Hematopoietic multipotent progenitor cell (in vitro differentiated cells): ENCODE measurements at regions not wholly inside any gene's neighbourhood (a gene's known extent, or its start where the extent isn't known, plus 50 kb on each side); places are given as distances from the start of the nearest gene placed in this dataset.

Source experiments
- DNase-seq, 3 donors: peaks; one replicate each; pipeline ENCODE4 v3.0.0-alpha.2; 2011 to 2015; ENCODE audit warnings: low read depth in 2 of 3, low spot score in 2 of 3

GRCh38 chr2:18467749-18468360 is 92.6 kb downstream of the RDH14 start:
- DNase-seq: no peak

GRCh38 chr2:18465979-18466378 is 94.5 kb downstream of the RDH14 start:
- DNase-seq: no peak

GRCh38 chr2:18464913-18465312 is 95.5 kb downstream of the RDH14 start:
- DNase-seq: no peak

GRCh38 chr2:18456026-18456425 is 104.4 kb downstream of the RDH14 start:
- no peak for DNase-seq

GRCh38 chr2:18455236-18455862 is 105.1 kb downstream of the RDH14 start:
- DNase-seq: no peak

GRCh38 chr2:18454692-18455235 is 105.7 kb downstream of the RDH14 start:
- DNase-seq: no peak

- DNase-seq: no peak
These were observed 113.7 kb downstream of the RDH14 start for GRCh38 chr2:18446715-18447114.

GRCh38 chr2:18445433-18446320 is 114.8 kb downstream of the RDH14 start:
- no peak for DNase-seq

GRCh38 chr2:18444806-18445205 is 115.6 kb downstream of the RDH14 start:
- DNase-seq: no peak

GRCh38 chr2:18441583-18441982 is 118.9 kb downstream of the RDH14 start:
- DNase-seq: no peak

GRCh38 chr2:18440777-18441176 is 119.7 kb downstream of the RDH14 start:
- DNase-seq: no peak

- no peak for DNase-seq
These were observed 120.3 kb downstream of the RDH14 start for GRCh38 chr2:18440141-18440661.

- no peak for DNase-seq
These were observed 120.7 kb downstream of the RDH14 start for GRCh38 chr2:18439716-18440115.

GRCh38 chr2:18437909-18438308 is 122.5 kb downstream of the RDH14 start:
- no peak for DNase-seq

- DNase-seq: no peak
These were observed 123.9 kb downstream of the RDH14 start for GRCh38 chr2:18436503-18437005.

GRCh38 chr2:18435426-18436037 is 124.9 kb downstream of the RDH14 start:
- peak in 2 of 3 donors; percentile 22 to 43 for DNase-seq

GRCh38 chr2:18433872-18434271 is 126.6 kb downstream of the RDH14 start:
- DNase-seq: no peak

GRCh38 chr2:18432999-18433398 is 127.5 kb downstream of the RDH14 start:
- DNase-seq: no peak

- no peak for DNase-seq
These were observed 129.3 kb downstream of the RDH14 start for GRCh38 chr2:18430996-18431748.

GRCh38 chr2:18428516-18428915 is 131.9 kb downstream of the RDH14 start:
- DNase-seq: no peak
